Esophagus squamous epithelium (tissue), 5 donors: ENCODE measurements at regions not wholly inside any gene's neighbourhood (a gene's known extent, or its start where the extent isn't known, plus 50 kb on each side); places are given as distances from the start of the nearest gene placed in this dataset.

ENCODE experiments used
- DNase-seq: peaks from one replicate; lab custom pipeline; 2025; lab: John Stamatoyannopoulos, UW
- H3K27ac ChIP-seq, 4 donors: fragments of 200-600 bp; sonication (generic); one replicate each; pipeline ENCODE4 v1.5.1; 2016 to 2019; ENCODE audit warnings: mild to moderate bottlenecking in 1 of 4
- H3K27me3 ChIP-seq, 4 donors: fragments of 200-600 bp; sonication (generic); 1 replicate in 3 of 4; 2 replicates in 1 of 4; pipeline versions ENCODE4 v1.5.1 to v1.6.0; 2017 to 2021; ENCODE audit warnings: antibody characterized with exemption in 1 of 4
- H3K36me3 ChIP-seq, 3 donors: fragments of 200-600 bp; sonication (generic); one replicate each; pipeline ENCODE4 v1.5.1; 2016 to 2019
- H3K4me1 ChIP-seq, 3 donors: fragments of 200-600 bp; sonication (generic); one replicate each; pipeline ENCODE4 v1.5.1; 2017 to 2019
- H3K4me3 ChIP-seq, 4 donors: fragments of 200-600 bp; sonication (generic); 1 replicate in 3 of 4; 2 replicates in 1 of 4; pipeline ENCODE4 v1.5.1; 2016 to 2019; ENCODE audit warnings: mild to moderate bottlenecking in 2 of 4, moderate library complexity in 1 of 4
- H3K9me3 ChIP-seq, 3 donors: fragments of 200-600 bp; sonication (generic); one replicate each; pipeline ENCODE4 v1.5.1; 2016 to 2019
- CTCF ChIP-seq, 6 experiments: fragments of 450-650 bp in 4 of 6; fragments of 200-600 bp in 2 of 6; sonication (generic) in 2 of 6; IDR thresholded peaks; one replicate each; pipeline ENCODE4 v1.5.1; 2016 to 2019; ENCODE audit warnings: antibody characterized with exemption in 6 of 6, mild to moderate bottlenecking in 4 of 6, moderate library complexity in 4 of 6
- POLR2A ChIP-seq, 4 donors: fragments of 450-650 bp; IDR thresholded peaks; one replicate each; pipeline ENCODE4 v1.6.1; 2017; ENCODE audit warnings: antibody characterized with exemption in 4 of 4, mild to moderate bottlenecking in 4 of 4, moderate library complexity in 3 of 4
- WGBS, 2 donors: methylation state at CpG; one replicate each; pipeline ENCODE4 v1.1.5; 2018; 5-methylcytosine and 5-hydroxymethylcytosine counted together
- intact Hi-C: fragments of 100-400 bp; cut with DNase I; formaldehyde crosslinking; loops from one replicate; pipeline ENCODE4 v1.15.0; 2022
- donor health status: DM: yes; HTN: yes; CAD: no.

DNA sequence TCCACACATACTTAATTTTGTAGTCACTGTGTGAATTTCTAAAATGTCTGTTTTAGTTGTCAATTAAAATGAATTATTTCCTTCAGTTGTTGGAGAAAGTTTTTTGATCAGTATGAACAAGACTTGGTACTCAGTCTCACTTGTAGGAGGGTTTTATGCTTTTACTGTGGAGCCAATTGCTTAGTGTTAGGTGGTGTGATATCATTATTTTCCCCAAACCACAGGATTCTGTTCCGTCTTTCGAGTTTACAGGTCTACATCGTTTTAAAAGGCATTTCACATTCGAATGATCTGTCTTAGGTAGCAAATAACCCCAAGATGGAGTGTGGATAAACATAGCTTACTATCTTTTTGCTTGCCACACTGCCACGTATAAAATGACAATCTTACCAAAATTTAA is 803.1 kb downstream of the SATB2 start:
- 67 to 71% methylated on average over 5 of the region's 5 CpGs for WGBS, 2 donors
- Histone ChIP-seq H3K9me3 (no peaks in the 10 kb centered on the region), H3K27ac (no peak overlapping the region), H3K4me1 (no peaks in the 10 kb centered on the region), H3K27me3 (no peaks in the 10 kb centered on the region), H3K4me3 (no peak overlapping the region), H3K36me3 (no peaks in the 10 kb centered on the region)
- no peak for DNase-seq
- TF ChIP-seq POLR2A (IDR thresholded peaks at IDR 0.05), result no peak
- TF ChIP-seq CTCF (IDR thresholded peaks at IDR 0.05), result no peak
- intact Hi-C loops, result no loop called here

GRCh38 chr2:198653311-198653710 is 804.4 kb downstream of the SATB2 start:
- intact Hi-C loops, result no loop called here
- no peak overlapping the region for H3K27ac ChIP-seq
- H3K27me3 ChIP-seq, result no peaks in the 10 kb centered on the region
- no peak for DNase-seq
- H3K4me1 ChIP-seq, result no peaks in the 10 kb centered on the region
- TF ChIP-seq CTCF (IDR thresholded peaks at IDR 0.05) (no peak), POLR2A (IDR thresholded peaks at IDR 0.05) (no peak)
- H3K9me3 ChIP-seq, result no peaks in the 10 kb centered on the region
- no peak overlapping the region for H3K4me3 ChIP-seq
- no peaks in the 10 kb centered on the region for H3K36me3 ChIP-seq
- WGBS, 2 donors, result 35 to 44% methylated on average over 2 of the region's 2 CpGs

DNA sequence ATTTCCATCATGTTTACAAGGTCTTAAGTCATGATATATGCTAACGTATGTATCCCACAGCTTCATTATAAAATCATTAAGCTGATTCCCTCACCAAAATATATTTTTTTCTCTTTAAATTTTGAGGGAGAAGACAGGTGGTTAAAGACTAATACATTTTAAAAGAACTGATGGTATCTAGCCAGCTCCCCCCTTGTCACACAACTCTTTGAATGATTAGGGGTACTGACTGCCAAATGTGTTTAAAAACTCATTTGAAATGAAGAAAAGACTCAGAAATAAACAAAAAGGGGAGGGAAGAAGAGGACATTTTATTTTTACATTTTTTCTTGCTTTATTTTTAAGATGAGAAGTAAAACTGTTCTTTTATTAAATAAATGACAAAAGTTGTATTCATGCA is 805.3 kb downstream of the SATB2 start:
- no peaks in the 10 kb centered on the region for H3K9me3 ChIP-seq
- no peak for DNase-seq
- 42% methylated on average over 1 of the region's 1 CpG for WGBS, 2 donors
- H3K4me1 ChIP-seq, result no peaks in the 10 kb centered on the region
- TF ChIP-seq POLR2A (IDR thresholded peaks at IDR 0.05), result no peak
- no peak for TF ChIP-seq CTCF (IDR thresholded peaks at IDR 0.05)
- intact Hi-C loops, result no loop called here
- H3K36me3 ChIP-seq, result no peaks in the 10 kb centered on the region
- H3K27me3 ChIP-seq, result no peaks in the 10 kb centered on the region
- no peak overlapping the region for H3K27ac ChIP-seq
- H3K4me3 ChIP-seq, result no peak overlapping the region

GRCh38 chr2:198645816-198646215 is 811.9 kb downstream of the SATB2 start:
- no peaks in the 10 kb centered on the region for H3K9me3 ChIP-seq
- no peak for TF ChIP-seq CTCF (IDR thresholded peaks at IDR 0.05)
- TF ChIP-seq POLR2A (IDR thresholded peaks at IDR 0.05), result no peak
- intact Hi-C loops, result no loop called here
- H3K4me3 ChIP-seq, result no peak overlapping the region
- H3K27me3 ChIP-seq, result no peaks in the 10 kb centered on the region
- H3K4me1 ChIP-seq, result no peaks in the 10 kb centered on the region
- 93 to 95% methylated on average over 4 of the region's 4 CpGs for WGBS, 2 donors
- no peaks in the 10 kb centered on the region for H3K36me3 ChIP-seq
- no peak for DNase-seq
- no peak overlapping the region for H3K27ac ChIP-seq

- H3K4me1 ChIP-seq, result no peaks in the 10 kb centered on the region
- no peaks in the 10 kb centered on the region for H3K27me3 ChIP-seq
- H3K36me3 ChIP-seq, result no peaks in the 10 kb centered on the region
- intact Hi-C loops, result no loop called here
- TF ChIP-seq CTCF (IDR thresholded peaks at IDR 0.05), result no peak
- TF ChIP-seq POLR2A (IDR thresholded peaks at IDR 0.05), result no peak
- no peak for DNase-seq
- H3K27ac ChIP-seq, result no peak overlapping the region
- no peak overlapping the region for H3K4me3 ChIP-seq
- H3K9me3 ChIP-seq, result no peaks in the 10 kb centered on the region
- WGBS, 2 donors, result 52 to 57% methylated on average over 3 of the region's 3 CpGs
Observed at GRCh38 chr2:198641161-198641560, 816.6 kb downstream of the SATB2 start.
